GM23338 (cell line): ENCODE measurements at regions not wholly inside any gene's neighbourhood (a gene's known extent, or its start where the extent isn't known, plus 50 kb on each side); places are given as distances from the start of the nearest gene placed in this dataset.

Source experiments
- ATAC-seq: fragments of 200-7000 bp; cut with Tn5 transposase; 3 replicates; pipeline ENCODE4 v1.9.1; 2020
- DNase-seq: peaks from one replicate; pipeline ENCODE4 v3.0.0-alpha.2; 2015; ENCODE audit warnings: low spot score
- H2AFZ ChIP-seq: fragments of 200-600 bp; sonication (generic); 2 replicates; pipeline ENCODE4 v1.8.0; 2016; ENCODE audit warnings: antibody characterized with exemption, mild to moderate bottlenecking, moderate library complexity
- H3F3A ChIP-seq: fragments of 200-600 bp; sonication (generic); replicated peaks from 2 replicates; pipeline ENCODE4 v1.8.0; 2017; ENCODE audit warnings: antibody characterized with exemption, mixed run types, low read depth
- H3K27ac ChIP-seq: fragments of 200-600 bp; sonication (generic); 2 replicates; pipeline ENCODE4 v1.6.1; 2016; ENCODE audit warnings: low read depth
- H3K27me3 ChIP-seq: fragments of 200-600 bp; sonication (generic); 2 replicates; pipeline ENCODE4 v1.8.0; 2016; ENCODE audit warnings: mild to moderate bottlenecking, mixed run types, moderate library complexity; ENCODE audit not compliant: insufficient read depth
- H3K36me3 ChIP-seq: fragments of 200-600 bp; sonication (generic); 2 replicates; pipeline ENCODE4 v1.8.0; 2016; ENCODE audit warnings: mild to moderate bottlenecking; ENCODE audit not compliant: insufficient read depth
- H3K4me1 ChIP-seq: fragments of 200-600 bp; sonication (generic); 2 replicates; pipeline ENCODE4 v1.8.0; 2016; ENCODE audit warnings: mild to moderate bottlenecking, moderate library complexity; ENCODE audit not compliant: insufficient read depth
- H3K4me2 ChIP-seq: fragments of 200-600 bp; sonication (generic); 2 replicates; pipeline ENCODE4 v1.7.1; 2017; ENCODE audit warnings: mixed run types
- H3K4me3 ChIP-seq: fragments of 200-600 bp; sonication (generic); 2 replicates; pipeline ENCODE4 v1.6.1; 2016; ENCODE audit warnings: mixed run types
- H3K79me2 ChIP-seq: fragments of 200-600 bp; sonication (generic); replicated peaks from 2 replicates; pipeline ENCODE4 v1.8.0; 2017; ENCODE audit warnings: mild to moderate bottlenecking; ENCODE audit not compliant: insufficient read depth
- H3K9me2 ChIP-seq: fragments of 200-600 bp; sonication (generic); 2 replicates; pipeline ENCODE4 v1.8.0; 2017; ENCODE audit not compliant: insufficient read depth
- H4K20me1 ChIP-seq: fragments of 200-600 bp; sonication (generic); replicated peaks from 2 replicates; pipeline ENCODE4 v1.8.0; 2017; ENCODE audit warnings: mild to moderate bottlenecking; ENCODE audit not compliant: insufficient read depth
- H3K27ac Mint-ChIP-seq: 2 replicates; pipeline ENCODE4 v1.8.0; 2020; ENCODE audit warnings: inconsistent platforms, mild to moderate bottlenecking, moderate library complexity, mixed read lengths
- H3K27me3 Mint-ChIP-seq: 3 replicates; pipeline ENCODE4 v1.8.0; 2022; ENCODE audit warnings: low read depth, mild to moderate bottlenecking, moderate library complexity, mixed read lengths, inconsistent platforms; ENCODE audit not compliant: insufficient read depth, poor library complexity
- H3K36me3 Mint-ChIP-seq: 3 replicates; pipeline ENCODE4 v1.8.0; 2021; ENCODE audit warnings: low read depth, mild to moderate bottlenecking, inconsistent platforms, moderate library complexity, mixed read lengths
- H3K4me1 Mint-ChIP-seq: 3 replicates; pipeline ENCODE4 v1.8.0; 2020; ENCODE audit warnings: mild to moderate bottlenecking, inconsistent platforms, mixed read lengths
- H3K4me3 Mint-ChIP-seq: 3 replicates; pipeline ENCODE4 v1.8.0; 2021; ENCODE audit warnings: moderate library complexity, mild to moderate bottlenecking, inconsistent platforms, mixed read lengths
- H3K9me3 Mint-ChIP-seq: 3 replicates; pipeline ENCODE4 v1.8.0; 2020; ENCODE audit warnings: moderate library complexity, mild to moderate bottlenecking, inconsistent platforms, mixed read lengths
- CREB1 ChIP-seq: fragments of 250-450 bp; sonication (Bioruptor Pico); IDR thresholded peaks from 2 replicates; pipeline ENCODE4 v1.5.0; 2020; ENCODE audit warnings: low read depth, mild to moderate bottlenecking, moderate library complexity
- EZH2 ChIP-seq: fragments of 200-600 bp; sonication (generic); IDR thresholded peaks from one replicate; pipeline ENCODE4 v1.8.0; 2017; ENCODE audit warnings: antibody characterized with exemption, mild to moderate bottlenecking, low read depth; ENCODE audit not compliant: unreplicated experiment
- EZH2phosphoT487 ChIP-seq: fragments of 200-600 bp; sonication (generic); IDR thresholded peaks from one replicate; pipeline ENCODE4 v1.8.1; 2018; ENCODE audit warnings: antibody characterized with exemption; ENCODE audit not compliant: unreplicated experiment
- JUNB ChIP-seq: IDR thresholded peaks from one replicate; pipeline ENCODE4 v1.6.1; 2016; ENCODE audit warnings: antibody characterized with exemption; ENCODE audit not compliant: unreplicated experiment
- NANOG ChIP-seq: IDR thresholded peaks from 2 replicates; pipeline ENCODE4 v1.6.1; 2016; ENCODE audit warnings: antibody characterized with exemption, borderline replicate concordance
- POLR2AphosphoS5 ChIP-seq: IDR thresholded peaks from 2 replicates; pipeline ENCODE4 v1.6.1; 2016; ENCODE audit warnings: antibody characterized with exemption, low read depth
- ZNF114 ChIP-seq: fragments of 250-450 bp; sonication (Bioruptor Pico); IDR thresholded peaks from 2 replicates; pipeline ENCODE4 v1.5.0; 2020; ENCODE audit warnings: mild to moderate bottlenecking, moderate library complexity
- ZNF331 ChIP-seq: fragments of 250-450 bp; sonication (Bioruptor Pico); IDR thresholded peaks from 2 replicates; pipeline ENCODE4 v1.5.0; 2020; ENCODE audit warnings: low read depth, mild to moderate bottlenecking, moderate library complexity
- TF ChIP-seq, protein P1 (sequence below), 2 experiments: fragments of 200-600 bp in 1 of 2; sonication (generic) in 1 of 2; conservative IDR thresholded peaks; 2 replicates each; pipeline versions ENCODE4 v1.5.1 to v1.6.1; 2016 to 2017; ENCODE audit warnings: antibody characterized with exemption in 2 of 2, low read depth in 2 of 2, mild to moderate bottlenecking in 2 of 2, moderate library complexity in 1 of 2
- TF ChIP-seq, protein P2 (sequence below): fragments of 250-450 bp; sonication (Bioruptor Pico); IDR thresholded peaks from 2 replicates; pipeline ENCODE4 v1.5.0; 2020; ENCODE audit warnings: mild to moderate bottlenecking, moderate library complexity

DNA sequence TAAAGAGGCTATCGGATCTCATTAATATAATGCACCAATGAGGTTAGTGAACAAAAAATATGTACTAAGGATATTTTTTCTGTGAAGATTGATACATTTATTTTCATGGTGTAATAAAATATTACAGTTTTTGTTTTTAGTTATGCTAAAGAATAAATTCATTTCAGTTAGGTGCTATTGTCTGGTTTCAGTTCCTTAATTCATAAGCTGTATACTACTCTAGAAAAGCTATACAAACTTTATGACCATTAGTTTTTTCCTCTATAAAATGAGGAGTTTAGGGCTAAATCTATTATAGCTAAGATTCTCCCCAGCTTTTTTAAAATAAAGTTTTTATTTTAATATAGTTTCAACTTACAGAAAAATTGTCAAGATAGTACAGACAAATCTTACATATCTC, 1311.7 kb upstream of the NXPH2 start:
- Mint-ChIP-seq H3K36me3 (no peaks in the 10 kb centered on the region), H3K27me3 (no peaks in the 10 kb centered on the region), H3K4me3 (no peak overlapping the region), H3K27ac (no peak overlapping the region), H3K9me3 (no peaks in the 10 kb centered on the region; the same call in 2 of the 3 replicates), H3K4me1 (no peaks in the 10 kb centered on the region)
- Histone ChIP-seq H3K27ac (no peak overlapping the region), H3K27me3 (no peaks in the 10 kb centered on the region), H3K9me2 (peaks cover 4% of the 10 kb centered on the region; the same call in 1 of the 2 replicates), H3K4me1 (no peaks in the 10 kb centered on the region), H3K79me2 (no peaks in the 10 kb centered on the region), H2AFZ (no peak overlapping the region), H3F3A (no peaks in the 10 kb centered on the region), H4K20me1 (no peaks in the 10 kb centered on the region), H3K4me3 (no peak overlapping the region), H3K36me3 (no peaks in the 10 kb centered on the region), H3K4me2 (no peak overlapping the region)
- DNase-seq (no peak), ATAC-seq (no peak)
- TF ChIP-seq POLR2AphosphoS5: no peak
- TF ChIP-seq, protein P1, sequence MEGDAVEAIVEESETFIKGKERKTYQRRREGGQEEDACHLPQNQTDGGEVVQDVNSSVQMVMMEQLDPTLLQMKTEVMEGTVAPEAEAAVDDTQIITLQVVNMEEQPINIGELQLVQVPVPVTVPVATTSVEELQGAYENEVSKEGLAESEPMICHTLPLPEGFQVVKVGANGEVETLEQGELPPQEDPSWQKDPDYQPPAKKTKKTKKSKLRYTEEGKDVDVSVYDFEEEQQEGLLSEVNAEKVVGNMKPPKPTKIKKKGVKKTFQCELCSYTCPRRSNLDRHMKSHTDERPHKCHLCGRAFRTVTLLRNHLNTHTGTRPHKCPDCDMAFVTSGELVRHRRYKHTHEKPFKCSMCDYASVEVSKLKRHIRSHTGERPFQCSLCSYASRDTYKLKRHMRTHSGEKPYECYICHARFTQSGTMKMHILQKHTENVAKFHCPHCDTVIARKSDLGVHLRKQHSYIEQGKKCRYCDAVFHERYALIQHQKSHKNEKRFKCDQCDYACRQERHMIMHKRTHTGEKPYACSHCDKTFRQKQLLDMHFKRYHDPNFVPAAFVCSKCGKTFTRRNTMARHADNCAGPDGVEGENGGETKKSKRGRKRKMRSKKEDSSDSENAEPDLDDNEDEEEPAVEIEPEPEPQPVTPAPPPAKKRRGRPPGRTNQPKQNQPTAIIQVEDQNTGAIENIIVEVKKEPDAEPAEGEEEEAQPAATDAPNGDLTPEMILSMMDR (conservative IDR thresholded peaks at IDR 0.05; ENCODE audit: low read depth in 2 of 2): no peak
- TF ChIP-seq CREB1: no peak
- TF ChIP-seq EZH2phosphoT487: no peak
- no peak for TF ChIP-seq NANOG
- TF ChIP-seq JUNB: no peak
- TF ChIP-seq ZNF114 (CRISPR knock-in tag): no peak
- TF ChIP-seq EZH2: no peak
- TF ChIP-seq, protein P2, sequence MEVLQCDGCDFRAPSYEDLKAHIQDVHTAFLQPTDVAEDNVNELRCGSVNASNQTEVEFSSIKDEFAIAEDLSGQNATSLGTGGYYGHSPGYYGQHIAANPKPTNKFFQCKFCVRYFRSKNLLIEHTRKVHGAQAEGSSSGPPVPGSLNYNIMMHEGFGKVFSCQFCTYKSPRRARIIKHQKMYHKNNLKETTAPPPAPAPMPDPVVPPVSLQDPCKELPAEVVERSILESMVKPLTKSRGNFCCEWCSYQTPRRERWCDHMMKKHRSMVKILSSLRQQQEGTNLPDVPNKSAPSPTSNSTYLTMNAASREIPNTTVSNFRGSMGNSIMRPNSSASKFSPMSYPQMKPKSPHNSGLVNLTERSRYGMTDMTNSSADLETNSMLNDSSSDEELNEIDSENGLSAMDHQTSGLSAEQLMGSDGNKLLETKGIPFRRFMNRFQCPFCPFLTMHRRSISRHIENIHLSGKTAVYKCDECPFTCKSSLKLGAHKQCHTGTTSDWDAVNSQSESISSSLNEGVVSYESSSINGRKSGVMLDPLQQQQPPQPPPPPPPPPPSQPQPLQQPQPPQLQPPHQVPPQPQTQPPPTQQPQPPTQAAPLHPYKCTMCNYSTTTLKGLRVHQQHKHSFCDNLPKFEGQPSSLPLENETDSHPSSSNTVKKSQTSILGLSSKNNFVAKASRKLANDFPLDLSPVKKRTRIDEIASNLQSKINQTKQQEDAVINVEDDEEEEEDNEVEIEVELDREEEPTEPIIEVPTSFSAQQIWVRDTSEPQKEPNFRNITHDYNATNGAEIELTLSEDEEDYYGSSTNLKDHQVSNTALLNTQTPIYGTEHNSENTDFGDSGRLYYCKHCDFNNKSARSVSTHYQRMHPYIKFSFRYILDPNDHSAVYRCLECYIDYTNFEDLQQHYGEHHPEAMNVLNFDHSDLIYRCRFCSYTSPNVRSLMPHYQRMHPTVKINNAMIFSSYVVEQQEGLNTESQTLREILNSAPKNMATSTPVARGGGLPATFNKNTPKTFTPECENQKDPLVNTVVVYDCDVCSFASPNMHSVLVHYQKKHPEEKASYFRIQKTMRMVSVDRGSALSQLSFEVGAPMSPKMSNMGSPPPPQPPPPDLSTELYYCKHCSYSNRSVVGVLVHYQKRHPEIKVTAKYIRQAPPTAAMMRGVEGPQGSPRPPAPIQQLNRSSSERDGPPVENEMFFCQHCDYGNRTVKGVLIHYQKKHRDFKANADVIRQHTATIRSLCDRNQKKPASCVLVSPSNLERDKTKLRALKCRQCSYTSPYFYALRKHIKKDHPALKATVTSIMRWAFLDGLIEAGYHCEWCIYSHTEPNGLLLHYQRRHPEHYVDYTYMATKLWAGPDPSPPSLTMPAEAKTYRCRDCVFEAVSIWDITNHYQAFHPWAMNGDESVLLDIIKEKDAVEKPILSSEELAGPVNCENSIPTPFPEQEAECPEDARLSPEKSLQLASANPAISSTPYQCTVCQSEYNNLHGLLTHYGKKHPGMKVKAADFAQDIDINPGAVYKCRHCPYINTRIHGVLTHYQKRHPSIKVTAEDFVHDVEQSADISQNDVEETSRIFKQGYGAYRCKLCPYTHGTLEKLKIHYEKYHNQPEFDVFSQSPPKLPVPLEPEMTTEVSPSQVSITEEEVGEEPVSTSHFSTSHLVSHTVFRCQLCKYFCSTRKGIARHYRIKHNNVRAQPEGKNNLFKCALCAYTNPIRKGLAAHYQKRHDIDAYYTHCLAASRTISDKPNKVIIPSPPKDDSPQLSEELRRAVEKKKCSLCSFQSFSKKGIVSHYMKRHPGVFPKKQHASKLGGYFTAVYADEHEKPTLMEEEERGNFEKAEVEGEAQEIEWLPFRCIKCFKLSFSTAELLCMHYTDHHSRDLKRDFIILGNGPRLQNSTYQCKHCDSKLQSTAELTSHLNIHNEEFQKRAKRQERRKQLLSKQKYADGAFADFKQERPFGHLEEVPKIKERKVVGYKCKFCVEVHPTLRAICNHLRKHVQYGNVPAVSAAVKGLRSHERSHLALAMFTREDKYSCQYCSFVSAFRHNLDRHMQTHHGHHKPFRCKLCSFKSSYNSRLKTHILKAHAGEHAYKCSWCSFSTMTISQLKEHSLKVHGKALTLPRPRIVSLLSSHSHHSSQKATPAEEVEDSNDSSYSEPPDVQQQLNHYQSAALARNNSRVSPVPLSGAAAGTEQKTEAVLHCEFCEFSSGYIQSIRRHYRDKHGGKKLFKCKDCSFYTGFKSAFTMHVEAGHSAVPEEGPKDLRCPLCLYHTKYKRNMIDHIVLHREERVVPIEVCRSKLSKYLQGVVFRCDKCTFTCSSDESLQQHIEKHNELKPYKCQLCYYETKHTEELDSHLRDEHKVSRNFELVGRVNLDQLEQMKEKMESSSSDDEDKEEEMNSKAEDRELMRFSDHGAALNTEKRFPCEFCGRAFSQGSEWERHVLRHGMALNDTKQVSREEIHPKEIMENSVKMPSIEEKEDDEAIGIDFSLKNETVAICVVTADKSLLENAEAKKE (CRISPR knock-in tag): no peak
- TF ChIP-seq ZNF331 (CRISPR knock-in tag): no peak
